Epidermal melanocyte (primary cell): ENCODE measurements at regions not wholly inside any gene's neighbourhood (a gene's known extent, or its start where the extent isn't known, plus 50 kb on each side); places are given as distances from the start of the nearest gene placed in this dataset.

Experiments
- DNase-seq: peaks from one replicate; pipeline ENCODE4 v3.0.0; 2011; ENCODE audit warnings: low spot score; ENCODE audit not compliant: insufficient read length

- DNase-seq, result no peak
Measured at GRCh38 chr13:44019651-44020050, 139.9 kb downstream of the LACC1 start.

GRCh38 chr13:44021422-44021821, 141.7 kb downstream of the LACC1 start:
- DNase-seq, result no peak

GRCh38 chr13:44022196-44022595, 142.5 kb downstream of the LACC1 start:
- no peak for DNase-seq

- DNase-seq, result no peak
Measured at GRCh38 chr13:44024167-44024845, 144.6 kb downstream of the LACC1 start.

GRCh38 chr13:44024846-44025195, 145.1 kb downstream of the LACC1 start:
- no peak for DNase-seq

- no peak for DNase-seq
Measured at GRCh38 chr13:44026194-44026593, 146.5 kb downstream of the LACC1 start.

- DNase-seq, result no peak
Measured at GRCh38 chr13:44028734-44029133, 149.0 kb downstream of the LACC1 start.

- DNase-seq, result no peak
Measured at GRCh38 chr13:44030615-44031014, 150.9 kb downstream of the LACC1 start.

- no peak for DNase-seq
Measured at GRCh38 chr13:44031555-44031954, 151.9 kb downstream of the LACC1 start.

- DNase-seq, result no peak
Measured at GRCh38 chr13:44032802-44033201, 153.1 kb downstream of the LACC1 start.

GRCh38 chr13:44035400-44035799, 155.7 kb downstream of the LACC1 start:
- DNase-seq, result no peak

GRCh38 chr13:44040070-44040817, 160.5 kb downstream of the LACC1 start:
- no peak for DNase-seq

- no peak for DNase-seq
Measured at GRCh38 chr13:44040818-44041100, 161.1 kb downstream of the LACC1 start.

GRCh38 chr13:44044547-44045179, 165.0 kb downstream of the LACC1 start:
- no peak for DNase-seq

- DNase-seq, result no peak
Measured at GRCh38 chr13:44045180-44045562, 165.5 kb downstream of the LACC1 start.

- DNase-seq, result no peak
Measured at GRCh38 chr13:44046428-44046827, 166.7 kb downstream of the LACC1 start.

GRCh38 chr13:44048326-44048725, 168.6 kb downstream of the LACC1 start:
- DNase-seq, result no peak

- DNase-seq, result no peak
Measured at GRCh38 chr13:44049081-44049945, 169.6 kb downstream of the LACC1 start.

- no peak for DNase-seq
Measured at GRCh38 chr13:44050450-44051063, 170.9 kb downstream of the LACC1 start.

GRCh38 chr13:44051405-44051804, 171.7 kb downstream of the LACC1 start:
- no peak for DNase-seq

GRCh38 chr13:44051918-44052675, 172.4 kb downstream of the LACC1 start:
- no peak for DNase-seq
